ENCODE measurements at regions not wholly inside any gene's neighbourhood (a gene's known extent, or its start where the extent isn't known, plus 50 kb on each side); places are given as distances from the start of the nearest gene placed in this dataset.
"Not testable (repeated sequence)": the region's sequence is repeated elsewhere in the genome, so short reads cannot be mapped to it uniquely, and the experiment has no call there.

GRCh38 chr16:60027351-60027750 is 1293.2 kb upstream of the GOT2 start:
- DNase-seq (ENCODE audit: low spot score) = no peak

- DNase-seq (ENCODE audit: low spot score) = no peak
Measured at GRCh38 chr16:60013076-60013475, 1279.0 kb upstream of the GOT2 start.

- DNase-seq (ENCODE audit: low spot score) = no peak
Measured at GRCh38 chr16:60001523-60001922, 1267.4 kb upstream of the GOT2 start.

- DNase-seq (ENCODE audit: low spot score) = no peak
Measured at GRCh38 chr16:59997706-59998105, 1263.6 kb upstream of the GOT2 start.

- no peak for DNase-seq (ENCODE audit: low spot score)
Measured at GRCh38 chr16:59993101-59993500, 1259.0 kb upstream of the GOT2 start.

GRCh38 chr16:59991171-59991570 is 1257.1 kb upstream of the GOT2 start:
- DNase-seq (ENCODE audit: low spot score) = no peak

- no peak for DNase-seq (ENCODE audit: low spot score)
Measured at GRCh38 chr16:59988591-59988990, 1254.5 kb upstream of the GOT2 start.

- DNase-seq (ENCODE audit: low spot score) = no peak
Measured at GRCh38 chr16:59975953-59976352, 1241.8 kb upstream of the GOT2 start.

- no peak for DNase-seq (ENCODE audit: low spot score)
Measured at GRCh38 chr16:59973966-59974365, 1239.8 kb upstream of the GOT2 start.

GRCh38 chr16:59971264-59971663 is 1237.1 kb upstream of the GOT2 start:
- no peak for DNase-seq (ENCODE audit: low spot score)

GRCh38 chr16:59964232-59964924 is 1230.3 kb upstream of the GOT2 start:
- DNase-seq (ENCODE audit: low spot score) = no peak

GRCh38 chr16:59959311-59959710 is 1225.2 kb upstream of the GOT2 start:
- no peak for DNase-seq (ENCODE audit: low spot score)

- no peak for DNase-seq (ENCODE audit: low spot score)
Measured at GRCh38 chr16:59950431-59950830, 1216.3 kb upstream of the GOT2 start.

GRCh38 chr16:59944041-59944440 is 1209.9 kb upstream of the GOT2 start:
- DNase-seq (ENCODE audit: low spot score) = not testable (repeated sequence)

GRCh38 chr16:59941594-59941993 is 1207.5 kb upstream of the GOT2 start:
- no peak for DNase-seq (ENCODE audit: low spot score)

GRCh38 chr16:59920054-59920453 is 1185.9 kb upstream of the GOT2 start:
- DNase-seq (ENCODE audit: low spot score) = no peak

GRCh38 chr16:59913666-59914065 is 1179.5 kb upstream of the GOT2 start:
- DNase-seq (ENCODE audit: low spot score) = no peak

GRCh38 chr16:59909262-59909661 is 1175.1 kb upstream of the GOT2 start:
- DNase-seq (ENCODE audit: low spot score) = no peak

- no peak for DNase-seq (ENCODE audit: low spot score)
Measured at GRCh38 chr16:59907611-59908010, 1173.5 kb upstream of the GOT2 start.

- DNase-seq (ENCODE audit: low spot score) = no peak
Measured at GRCh38 chr16:59905606-59906005, 1171.5 kb upstream of the GOT2 start.

- DNase-seq (ENCODE audit: low spot score) = no peak
Measured at GRCh38 chr16:59905131-59905530, 1171.0 kb upstream of the GOT2 start.

GRCh38 chr16:59899940-59900339 is 1165.8 kb upstream of the GOT2 start:
- no peak for DNase-seq (ENCODE audit: low spot score)

- DNase-seq (ENCODE audit: low spot score) = no peak
Measured at GRCh38 chr16:59892376-59892775, 1158.3 kb upstream of the GOT2 start.

GRCh38 chr16:59887856-59888255 is 1153.7 kb upstream of the GOT2 start:
- DNase-seq (ENCODE audit: low spot score) = no peak
